HK-2 (cell line): ENCODE measurements at regions not wholly inside any gene's neighbourhood (a gene's known extent, or its start where the extent isn't known, plus 50 kb on each side); places are given as distances from the start of the nearest gene placed in this dataset.
"Not testable (repeated sequence)": the region's sequence is repeated elsewhere in the genome, so short reads cannot be mapped to it uniquely, and the experiment has no call there.

ENCODE experiments used
- DNase-seq: peaks from one replicate; pipeline ENCODE4 v3.0.0-alpha.2; 2018; ENCODE audit not compliant: unreplicated experiment

GRCh38 chr4:159736411-159736810 is 633.5 kb downstream of the RAPGEF2 start:
- no peak for DNase-seq

DNA sequence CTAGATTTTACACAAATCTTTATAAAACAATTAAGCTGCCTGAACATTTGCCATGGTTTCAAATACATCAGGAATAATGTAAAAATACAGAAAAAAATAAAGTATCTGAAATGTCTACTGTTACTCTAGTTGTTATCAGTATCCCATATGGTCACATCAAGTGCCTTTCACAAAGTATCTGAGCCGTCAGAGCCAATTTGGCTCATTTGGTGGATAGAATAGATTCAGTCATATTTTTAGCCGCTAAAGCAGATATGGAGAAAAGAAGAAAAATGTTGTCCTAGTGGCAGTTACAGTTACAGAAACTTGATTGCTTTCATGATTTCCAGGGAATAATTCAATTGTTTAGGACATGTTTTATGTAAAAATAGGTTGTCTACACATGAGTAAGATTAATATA is 641.1 kb downstream of the RAPGEF2 start:
- DNase-seq = no peak

- DNase-seq = no peak
Observed at GRCh38 chr4:159747983-159748382, 645.1 kb downstream of the RAPGEF2 start.

- no peak for DNase-seq
Observed at GRCh38 chr4:159748834-159749444, 646.1 kb downstream of the RAPGEF2 start.

DNA sequence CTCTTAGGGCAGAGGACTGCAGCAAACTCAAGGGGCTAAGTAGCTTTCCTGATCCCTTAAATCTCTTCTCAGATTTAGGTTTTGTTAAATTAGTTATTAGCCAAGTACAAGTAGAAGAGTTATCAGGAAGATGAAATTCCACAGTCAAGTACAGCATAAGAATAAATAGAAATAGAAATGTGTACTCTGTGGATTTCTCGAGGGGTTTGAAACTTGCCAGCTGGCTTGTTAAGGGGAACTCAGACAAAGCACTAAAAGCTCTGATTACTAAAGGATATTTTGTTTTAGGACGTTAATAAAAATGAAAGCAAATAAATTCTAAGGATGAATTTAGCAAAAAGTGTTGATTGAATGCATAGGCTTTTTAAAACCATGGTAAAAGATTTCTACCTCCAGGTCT is 654.6 kb downstream of the RAPGEF2 start:
- no peak for DNase-seq

GRCh38 chr4:159758061-159758460 is 655.2 kb downstream of the RAPGEF2 start:
- DNase-seq = no peak

DNA sequence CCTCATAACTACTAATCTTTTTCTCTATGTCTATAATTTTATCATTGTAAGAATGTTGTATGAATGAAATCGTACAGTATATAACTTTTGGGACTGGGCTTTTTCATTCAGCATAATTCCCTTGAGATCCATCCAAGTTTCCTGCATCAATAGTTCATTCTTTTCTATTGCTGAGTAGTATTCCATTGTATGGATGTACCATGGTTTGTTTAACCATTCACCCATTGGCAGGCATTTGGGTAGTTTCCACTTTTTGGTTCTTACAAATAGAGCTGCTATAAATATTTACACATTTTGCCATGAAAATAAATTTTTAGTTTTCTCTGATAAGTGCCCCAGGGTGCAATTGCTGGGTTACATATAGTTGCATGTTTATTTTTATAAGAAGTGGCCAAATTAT is 659.8 kb downstream of the RAPGEF2 start:
- no peak for DNase-seq

- DNase-seq = peak; percentile 13
Observed at GRCh38 chr4:159764343-159764952, 661.6 kb downstream of the RAPGEF2 start.

- no peak for DNase-seq
Observed at GRCh38 chr4:159765382-159765781, 662.5 kb downstream of the RAPGEF2 start.

- no peak for DNase-seq
Observed at GRCh38 chr4:159766241-159766640, 663.4 kb downstream of the RAPGEF2 start.

GRCh38 chr4:159767406-159767805 is 664.5 kb downstream of the RAPGEF2 start:
- DNase-seq = no peak

DNA sequence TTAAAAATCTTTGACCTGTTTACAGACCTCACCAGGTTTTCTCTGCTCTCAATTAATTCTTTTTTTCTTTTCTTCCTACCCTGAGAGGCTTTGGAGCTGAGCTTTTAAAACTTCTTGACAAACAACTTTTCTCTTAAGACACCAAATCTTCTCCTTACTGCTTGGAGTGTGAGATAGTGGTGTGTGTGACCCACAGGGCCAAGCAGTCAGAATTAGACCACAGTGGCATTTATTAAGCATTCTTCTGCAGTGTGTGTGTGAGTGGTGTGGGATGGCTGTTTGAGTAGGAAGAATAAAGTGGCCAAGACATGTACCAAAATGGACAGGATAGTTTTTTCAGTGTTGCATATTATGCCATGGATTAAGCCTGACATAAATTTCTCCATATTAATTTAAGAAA is 665.1 kb downstream of the RAPGEF2 start:
- DNase-seq = peak; percentile 7

GRCh38 chr4:159770401-159770800 is 667.5 kb downstream of the RAPGEF2 start:
- no peak for DNase-seq

- DNase-seq = no peak
Observed at GRCh38 chr4:159770969-159771368, 668.1 kb downstream of the RAPGEF2 start.

DNA sequence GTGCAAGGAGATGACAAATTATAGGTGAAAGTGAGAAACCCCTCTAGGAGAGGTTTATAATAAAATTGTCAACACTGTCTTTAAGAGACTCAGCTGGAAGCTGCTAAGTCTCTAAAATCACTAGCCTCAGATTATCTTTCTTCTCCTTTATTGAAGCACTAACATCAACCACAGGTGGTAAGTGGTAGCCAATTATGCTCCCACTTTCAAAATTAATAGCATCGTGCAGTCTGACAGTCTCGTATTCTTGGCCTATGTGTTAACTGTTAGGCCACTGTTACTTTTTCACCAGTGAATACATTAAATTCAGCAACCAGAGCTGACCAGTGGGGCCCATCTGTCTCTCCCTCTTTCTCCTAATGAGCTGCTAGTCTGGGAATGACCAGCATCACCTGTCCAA is 674.1 kb downstream of the RAPGEF2 start:
- DNase-seq = no peak

- no peak for DNase-seq
Observed at GRCh38 chr4:159777689-159778088, 674.8 kb downstream of the RAPGEF2 start.

DNA sequence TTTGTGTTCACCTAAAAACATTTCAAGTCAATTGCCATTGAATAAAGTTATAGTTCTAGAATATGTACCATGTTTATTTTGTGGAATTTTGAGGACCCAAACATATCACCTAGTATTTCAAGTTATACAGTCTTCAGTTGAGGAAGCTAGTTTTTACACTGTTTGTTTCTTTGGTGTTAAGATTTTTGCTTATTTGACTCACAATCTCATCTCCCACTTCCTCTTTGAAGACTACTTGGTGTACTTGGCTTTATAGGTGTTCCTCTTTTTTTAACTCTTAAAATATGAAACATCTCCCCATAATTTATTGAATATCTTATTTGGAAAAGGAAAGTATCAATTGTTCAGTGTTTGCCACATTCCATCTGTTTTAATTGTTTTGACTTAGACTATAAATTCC is 675.4 kb downstream of the RAPGEF2 start:
- no peak for DNase-seq

DNA sequence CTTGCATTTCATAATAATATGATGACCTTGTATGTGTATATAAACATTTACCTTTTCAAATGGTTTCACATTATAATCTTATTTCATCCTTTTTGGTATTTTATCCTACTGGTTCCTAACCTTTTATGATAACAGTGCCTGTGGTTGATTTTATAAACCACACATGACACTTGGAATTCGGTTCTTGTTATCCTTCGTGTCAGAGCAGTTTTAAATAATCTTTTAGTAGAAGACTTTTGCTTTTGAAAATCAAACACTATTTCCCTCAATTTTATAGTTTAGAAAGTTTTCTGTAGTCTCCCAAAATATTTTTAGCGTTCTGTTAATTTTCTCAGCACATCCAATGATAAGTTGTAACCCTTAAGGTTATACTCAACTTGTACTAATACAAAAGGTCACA is 676.8 kb downstream of the RAPGEF2 start:
- no peak for DNase-seq

DNA sequence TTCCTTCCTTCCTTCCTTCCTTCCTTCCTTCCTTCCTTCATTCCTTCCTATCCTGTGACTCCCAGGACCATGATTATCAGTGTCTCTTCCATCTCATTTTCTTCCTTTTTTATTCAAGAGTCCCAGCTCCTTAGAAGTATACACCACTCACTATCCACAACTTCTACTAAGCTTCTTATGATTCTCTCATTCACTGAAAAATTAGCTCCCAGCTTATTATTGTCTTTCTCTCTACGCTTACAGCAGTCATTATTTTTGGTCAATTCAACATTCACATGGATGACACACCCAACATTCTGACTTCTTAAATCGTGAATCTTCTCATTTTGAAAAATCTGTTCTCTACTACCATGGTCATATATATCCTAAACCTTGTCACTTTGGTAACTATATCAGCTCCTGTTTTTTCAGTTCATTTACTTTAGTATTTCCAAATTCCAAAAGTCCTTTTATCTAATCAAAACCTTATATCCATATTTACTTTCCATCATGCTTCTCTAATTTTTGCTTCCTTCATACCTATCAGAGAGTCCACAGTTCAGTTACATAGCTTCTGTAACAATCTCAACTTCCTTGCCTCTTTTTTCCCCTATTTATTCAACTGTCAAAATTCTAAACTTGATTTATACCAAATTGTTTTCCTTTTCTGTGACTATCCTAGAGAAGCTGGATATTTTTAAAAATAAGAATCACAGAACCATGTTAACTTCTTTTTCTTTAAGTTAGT is 677.5 kb downstream of the RAPGEF2 start:
- DNase-seq = no peak

GRCh38 chr4:159787901-159788300 is 685.0 kb downstream of the RAPGEF2 start:
- no peak for DNase-seq

- DNase-seq = no peak
Observed at GRCh38 chr4:159791334-159791733, 688.5 kb downstream of the RAPGEF2 start.

DNA sequence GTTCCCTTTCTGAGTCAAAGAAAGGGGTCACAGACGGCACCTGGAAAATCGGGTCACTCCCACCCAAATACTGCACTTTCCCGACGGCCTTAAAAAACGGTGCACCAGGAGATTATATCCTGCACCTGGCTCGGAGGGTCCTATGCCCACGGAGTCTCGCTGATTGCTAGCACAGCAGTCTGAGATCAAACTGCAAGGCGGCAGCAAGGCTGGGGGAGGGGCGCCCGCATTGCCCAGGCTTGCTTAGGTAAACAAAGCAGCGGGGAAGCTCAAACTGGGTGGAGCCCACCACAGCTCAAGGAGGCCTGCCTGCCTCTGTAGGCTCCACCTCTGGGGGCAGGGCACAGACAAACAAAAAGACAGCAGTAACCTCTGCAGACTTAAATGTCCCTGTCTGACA is 701.7 kb downstream of the RAPGEF2 start:
- DNase-seq = not testable (repeated sequence)

DNA sequence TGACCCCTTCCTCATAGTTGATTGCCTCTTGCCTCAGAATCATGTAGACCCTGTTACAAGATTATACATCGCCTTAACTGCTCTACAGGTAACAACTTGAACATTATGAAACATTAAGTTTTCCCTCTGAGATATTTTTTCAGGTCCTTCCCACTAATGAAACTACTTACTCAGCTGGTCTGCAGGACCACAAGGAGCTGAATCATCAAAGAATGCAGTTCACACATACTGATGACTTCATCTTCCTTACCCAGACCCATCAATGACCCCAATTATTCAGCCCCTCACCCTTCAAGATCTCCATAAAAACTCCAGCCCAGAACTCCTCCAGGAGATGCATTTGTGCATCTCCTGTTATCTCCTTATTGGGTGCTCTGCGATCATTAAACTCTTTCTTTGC is 720.9 kb downstream of the RAPGEF2 start:
- DNase-seq = peak; percentile 11
